GM12878 (cell line): ENCODE measurements at regions not wholly inside any gene's neighbourhood (a gene's known extent, or its start where the extent isn't known, plus 50 kb on each side); places are given as distances from the start of the nearest gene placed in this dataset.

Source experiments
- ATAC-seq: fragments of 200-7000 bp; cut with Tn5 transposase; 3 replicates; pipeline ENCODE4 v1.9.1; 2020; ENCODE audit warnings: mild to moderate bottlenecking, moderate library complexity
- BruUV-seq: library from RNA; stranded (reverse); fragments of 400-500 nt; replicated peaks from 2 replicates; lab custom pipeline; 2021; lab: Mats Ljungman, UMichigan
- CTCF ChIA-PET: fragments of 300-600 bp; sonication (Branson Sonifier 250); formaldehyde crosslinking; extraction: SDS; loops from one replicate; lab custom pipeline; 2021; ENCODE audit warnings: inconsistent platforms; lab: Yijun Ruan, JAX
- POLR2A ChIA-PET: fragments of 350-600 bp; formaldehyde crosslinking; extraction: SDS; loops from one replicate; lab custom pipeline; 2021; ENCODE audit warnings: inconsistent platforms; lab: Charles Lee
- RAD21 ChIA-PET: fragments of 300-600 bp; sonication (Branson Sonifier 250); formaldehyde crosslinking; loops from one replicate; lab custom pipeline; 2023; ENCODE audit warnings: antibody characterized with exemption; ENCODE audit not compliant: unreplicated experiment; lab: Charles Lee
- SMC1A ChIA-PET: fragments of 300-600 bp; sonication (Branson Sonifier 250); formaldehyde crosslinking; loops from one replicate; lab custom pipeline; 2023; ENCODE audit not compliant: unreplicated experiment, uncharacterized antibody; lab: Charles Lee
- DNase-seq: peaks from one replicate; pipeline ENCODE4 v3.0.0-alpha.2; 2011; ENCODE audit warnings: low read depth, low spot score
- FAIRE-seq: peaks from 3 replicates; lab custom pipeline; 2011; peaks lifted over from hg19 to GRCh38; lab: Jason Lieb, UNC
- H2AFZ ChIP-seq: 2 replicates; pipeline ENCODE4 v1.6.0; 2011; ENCODE audit warnings: low read depth, low read length, control low read depth; ENCODE audit not compliant: control insufficient read depth
- H3K27ac ChIP-seq: 2 replicates; pipeline ENCODE4 v1.5.1; 2011; ENCODE audit warnings: control low read depth; ENCODE audit not compliant: control insufficient read depth, insufficient read depth
- H3K27me3 ChIP-seq, 2 experiments: replicated peaks in 1 of 2; 2 replicates each; pipeline versions ENCODE4 v1.6.0 to v1.6.1; 2011; ENCODE audit warnings: low read length in 1 of 2; ENCODE audit not compliant: control insufficient read depth in 2 of 2, insufficient read depth in 2 of 2
- H3K36me3 ChIP-seq, 2 experiments: 2 replicates each; pipeline ENCODE4 v1.5.1; 2011; ENCODE audit warnings: low read length in 1 of 2; ENCODE audit not compliant: control insufficient read depth in 2 of 2, insufficient read depth in 2 of 2
- H3K4me1 ChIP-seq: 2 replicates; pipeline ENCODE4 v1.6.1; 2011; ENCODE audit warnings: mild to moderate bottlenecking, low read length, moderate library complexity, mixed read lengths; ENCODE audit not compliant: control insufficient read depth, insufficient read depth
- H3K4me2 ChIP-seq: 2 replicates; pipeline ENCODE4 v1.6.0; 2011; ENCODE audit warnings: control low read depth; ENCODE audit not compliant: control insufficient read depth, insufficient read depth
- H3K4me3 ChIP-seq: fragments of 200-600 bp; sonication (generic); 2 replicates; pipeline ENCODE4 v1.5.1; 2016
- H3K79me2 ChIP-seq: 2 replicates; pipeline ENCODE4 v1.6.0; 2011; ENCODE audit warnings: low read length; ENCODE audit not compliant: control insufficient read depth, insufficient read depth
- H3K9ac ChIP-seq: 2 replicates; pipeline ENCODE4 v1.8.0; 2011; ENCODE audit warnings: low read length, control low read depth, mixed read lengths; ENCODE audit not compliant: control insufficient read depth, insufficient read depth
- H3K9me3 ChIP-seq: replicated peaks from 3 replicates; pipeline ENCODE4 v1.5.1; 2011; ENCODE audit warnings: mild to moderate bottlenecking, low read length; ENCODE audit not compliant: control insufficient read depth, insufficient read depth
- H4K20me1 ChIP-seq: 2 replicates; pipeline ENCODE4 v1.6.0; 2011; ENCODE audit not compliant: control insufficient read depth, insufficient read depth
- BHLHE40 ChIP-seq, 2 experiments: fragments of 450-650 bp in 1 of 2; IDR thresholded peaks; 2 replicates each; pipeline ENCODE4 v1.6.1; 2011 to 2017; ENCODE audit warnings: low read depth in 2 of 2, borderline replicate concordance in 1 of 2, improper control_type of control experiment in 1 of 2, low read length in 1 of 2, mild to moderate bottlenecking in 1 of 2
- MTA3 ChIP-seq: IDR thresholded peaks from 2 replicates; pipeline ENCODE4 v1.6.1; 2012; ENCODE audit warnings: low read length, inconsistent platforms, borderline replicate concordance
- PBX3 ChIP-seq: IDR thresholded peaks from 2 replicates; pipeline ENCODE4 v1.6.1; 2011; ENCODE audit warnings: mild to moderate bottlenecking, low read depth, low read length, moderate library complexity; ENCODE audit not compliant: insufficient replicate concordance
- RBBP5 ChIP-seq: fragments of 200-600 bp; sonication (generic); conservative IDR thresholded peaks from 2 replicates; pipeline ENCODE4 v1.6.1; 2016
- TARDBP ChIP-seq: IDR thresholded peaks from 2 replicates; pipeline ENCODE4 v1.6.1; 2016; ENCODE audit warnings: borderline replicate concordance
- ZNF24 ChIP-seq: fragments of 450-650 bp; IDR thresholded peaks from 2 replicates; pipeline ENCODE4 v1.6.1; 2017; ENCODE audit warnings: antibody characterized with exemption, mild to moderate bottlenecking
- WGBS: methylation state at CpG from one replicate; pipeline ENCODE4 v1.1.6; 2016; ENCODE audit warnings: low lambda C conversion rate; ENCODE audit not compliant: insufficient replicate concordance, insufficient coverage; ENCODE audit errors: missing lambda C conversion rate; 5-methylcytosine and 5-hydroxymethylcytosine counted together
- in situ Hi-C: fragments of 300-500 bp; cut with MboI; formaldehyde crosslinking; loops from 9 replicates; pipeline ENCODE4 v1.14.3; 2018; ENCODE audit warnings: mixed read lengths
- intact Hi-C: fragments of 100-400 bp; cut with micrococcal nuclease; formaldehyde crosslinking; loops from one replicate; pipeline ENCODE4 v1.14.2; 2022; ENCODE audit not compliant: unreplicated experiment

GRCh38 chr1:94754095-94754494, 66.1 kb upstream of the SLC44A3 start:
- no peak overlapping the region for H3K9ac ChIP-seq
- SMC1A ChIA-PET: no interaction called here
- intact Hi-C loops: no loop called here
- H3K4me2 ChIP-seq: no peak overlapping the region
- no peak overlapping the region for H3K4me3 ChIP-seq
- ATAC-seq (no peak), DNase-seq (no peak), FAIRE-seq (no peak)
- no peak overlapping the region for H2AFZ ChIP-seq
- CTCF ChIA-PET: interaction anchor here (1.1 kb wide), 1 partner anchor 282 kb away, joined by 3 read pairs; no protein-coding TSS in a partner anchor
- H3K36me3 ChIP-seq: no peaks in the 10 kb centered on the region
- no peaks in the 10 kb centered on the region for H3K79me2 ChIP-seq
- TF ChIP-seq ZNF24 (no peak), BHLHE40 (IDR thresholded peaks at IDR 0.05; ENCODE audit: borderline replicate concordance in 1 of 2, low read depth in 2 of 2, low read length in 1 of 2) (no peak), RBBP5 (no peak), MTA3 (no peak), TARDBP (no peak), PBX3 (no peak)
- BruUV-seq: no TSS peak
- H3K27me3 ChIP-seq: no peaks in the 10 kb centered on the region
- no peak overlapping the region for H3K27ac ChIP-seq
- POLR2A ChIA-PET: no interaction called here
- no peaks in the 10 kb centered on the region for H3K4me1 ChIP-seq
- H3K9me3 ChIP-seq: no peaks in the 10 kb centered on the region
- no peaks in the 10 kb centered on the region for H4K20me1 ChIP-seq
- 53% methylated on average over 2 of the region's 2 CpGs for WGBS
- RAD21 ChIA-PET: no interaction called here
- in situ Hi-C loops: no loop called here
